ENCODE measurements at regions not wholly inside any gene's neighbourhood (a gene's known extent, or its start where the extent isn't known, plus 50 kb on each side); places are given as distances from the start of the nearest gene placed in this dataset.
A peak's percentile ranks its signal among the peaks of the same experiment; 100 is the strongest.

DNA sequence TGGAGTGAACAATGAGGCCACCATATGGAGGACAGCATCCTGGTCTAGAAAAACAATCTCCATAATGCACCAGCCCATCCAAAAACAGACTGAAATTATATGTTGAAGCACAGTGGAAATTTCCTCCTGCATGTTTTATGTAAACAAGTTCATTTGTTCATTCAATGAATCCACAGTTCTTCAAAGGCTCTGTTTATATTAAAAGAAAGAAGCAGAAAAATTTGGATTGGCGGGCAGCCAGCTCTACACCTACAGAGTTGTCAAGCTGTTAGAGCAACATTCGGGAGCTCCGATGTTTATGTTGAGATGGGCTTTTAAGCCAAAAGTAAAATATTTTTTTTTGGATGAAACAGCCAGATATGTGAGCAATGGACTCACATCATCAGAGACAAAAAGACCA, 395.3 kb upstream of the SULF2 start:
- no peak for TF ChIP-seq CTCF (conservative IDR thresholded peaks at IDR 0.05)
- no peaks in the 10 kb centered on the region for H3K27me3 Mint-ChIP-seq (ENCODE audit: low read depth)
- no peaks in the 10 kb centered on the region for H3K36me3 Mint-ChIP-seq (ENCODE audit: low read depth)
- no peak overlapping the region for H3K4me3 Mint-ChIP-seq
- peaks cover 40% of the 10 kb centered on the region for H3K4me1 Mint-ChIP-seq
- peaks cover 2% of the 10 kb centered on the region for H3K9me3 Mint-ChIP-seq
- no peak overlapping the region for H3K27ac Mint-ChIP-seq (ENCODE audit: unreplicated experiment)
- DNase-seq (ENCODE audit: low read depth, low spot score), result no peak

DNA sequence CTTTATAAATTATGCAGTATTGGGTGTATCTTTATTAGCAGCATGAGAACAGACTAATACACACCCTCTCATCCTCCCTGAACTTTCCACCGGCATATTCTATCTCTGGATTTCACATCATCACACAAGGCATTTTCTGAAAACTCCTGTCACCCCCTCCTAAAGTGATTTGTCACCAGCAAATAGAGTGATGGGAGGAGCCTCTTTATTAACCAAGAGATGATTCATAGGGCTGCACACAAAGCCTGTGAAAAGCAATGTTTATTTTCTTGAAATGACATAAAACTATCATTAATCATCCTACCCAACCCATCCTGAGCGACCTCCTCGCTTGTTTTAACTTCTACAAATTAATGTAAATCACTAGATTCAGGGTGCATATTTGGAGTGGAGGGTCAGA, 394.7 kb upstream of the SULF2 start:
- Mint-ChIP-seq H3K36me3 (ENCODE audit: low read depth) (no peaks in the 10 kb centered on the region), H3K9me3 (peaks cover 2% of the 10 kb centered on the region), H3K27me3 (ENCODE audit: low read depth) (no peaks in the 10 kb centered on the region), H3K4me1 (peaks cover 40% of the 10 kb centered on the region), H3K4me3 (no peak overlapping the region), H3K27ac (ENCODE audit: unreplicated experiment) (no peak overlapping the region)
- no peak for DNase-seq (ENCODE audit: low read depth, low spot score)
- no peak for TF ChIP-seq CTCF (conservative IDR thresholded peaks at IDR 0.05)

DNA sequence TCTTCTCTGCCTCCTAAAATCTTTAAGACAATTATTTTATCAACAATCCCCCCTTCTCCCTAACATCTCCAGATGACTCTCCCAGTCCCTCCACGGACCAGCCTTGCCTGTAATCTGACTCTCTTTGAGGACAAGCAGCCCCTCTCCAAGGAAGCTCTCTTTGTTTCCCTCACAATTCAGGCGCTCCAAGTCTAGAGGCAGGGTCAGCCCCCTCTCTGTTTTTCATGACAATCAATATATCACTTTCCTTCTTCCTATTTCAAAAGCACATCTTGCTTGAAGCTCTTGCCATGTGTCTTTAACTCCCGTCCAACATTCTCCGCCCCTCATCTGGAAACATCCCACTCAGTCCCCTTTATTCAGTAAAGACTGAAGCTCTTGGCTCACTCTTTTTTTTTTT, 393.4 kb upstream of the SULF2 start:
- peak; percentile 29 for DNase-seq (ENCODE audit: low read depth, low spot score)
- TF ChIP-seq CTCF (conservative IDR thresholded peaks at IDR 0.05), result no peak
- H3K27me3 Mint-ChIP-seq (ENCODE audit: low read depth), result no peaks in the 10 kb centered on the region
- peak overlapping the region; percentile 7 for H3K4me3 Mint-ChIP-seq
- peak overlapping the region; percentile 50 for H3K27ac Mint-ChIP-seq (ENCODE audit: unreplicated experiment)
- no peaks in the 10 kb centered on the region for H3K36me3 Mint-ChIP-seq (ENCODE audit: low read depth)
- peaks cover 40% of the 10 kb centered on the region for H3K4me1 Mint-ChIP-seq
- H3K9me3 Mint-ChIP-seq, result peaks cover 4% of the 10 kb centered on the region

GRCh38 chr20:48177058-48177457, 391.8 kb upstream of the SULF2 start:
- peaks cover 40% of the 10 kb centered on the region for H3K4me1 Mint-ChIP-seq
- DNase-seq (ENCODE audit: low read depth, low spot score), result no peak
- no peaks in the 10 kb centered on the region for H3K36me3 Mint-ChIP-seq (ENCODE audit: low read depth)
- peaks cover 5% of the 10 kb centered on the region for H3K9me3 Mint-ChIP-seq
- no peak for TF ChIP-seq CTCF (conservative IDR thresholded peaks at IDR 0.05)
- no peak overlapping the region for H3K4me3 Mint-ChIP-seq
- H3K27ac Mint-ChIP-seq (ENCODE audit: unreplicated experiment), result peak overlapping the region; percentile 63
- peaks cover 2% of the 10 kb centered on the region for H3K27me3 Mint-ChIP-seq (ENCODE audit: low read depth)

DNA sequence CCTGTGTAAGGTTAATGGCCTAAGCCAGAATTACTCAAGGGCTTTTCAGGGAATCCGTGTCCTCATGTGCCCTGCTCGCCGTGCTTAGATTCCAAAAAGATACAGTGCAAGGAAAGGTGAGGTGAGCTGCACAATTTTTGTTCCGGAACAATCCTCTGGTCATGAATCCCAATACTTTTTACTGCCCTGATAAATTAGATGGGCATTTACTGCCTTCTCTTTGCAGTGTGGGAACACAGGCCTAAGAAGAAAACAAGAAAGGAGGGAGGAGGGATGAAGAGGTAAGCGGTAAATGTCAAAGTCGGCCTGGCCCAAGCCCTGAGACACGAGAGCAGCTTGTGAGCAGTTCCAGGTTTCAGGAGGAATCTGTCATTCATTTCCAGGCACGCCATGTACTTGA, 390.9 kb upstream of the SULF2 start:
- no peak for DNase-seq (ENCODE audit: low read depth, low spot score)
- H3K9me3 Mint-ChIP-seq, result peaks cover 5% of the 10 kb centered on the region
- H3K27ac Mint-ChIP-seq (ENCODE audit: unreplicated experiment), result no peak overlapping the region
- no peak for TF ChIP-seq CTCF (conservative IDR thresholded peaks at IDR 0.05)
- H3K27me3 Mint-ChIP-seq (ENCODE audit: low read depth), result peaks cover 2% of the 10 kb centered on the region
- no peaks in the 10 kb centered on the region for H3K36me3 Mint-ChIP-seq (ENCODE audit: low read depth)
- H3K4me1 Mint-ChIP-seq, result peaks cover 47% of the 10 kb centered on the region
- H3K4me3 Mint-ChIP-seq, result no peak overlapping the region

GRCh38 chr20:48175261-48175660, 390.0 kb upstream of the SULF2 start:
- no peak for TF ChIP-seq CTCF (conservative IDR thresholded peaks at IDR 0.05)
- H3K36me3 Mint-ChIP-seq (ENCODE audit: low read depth), result no peaks in the 10 kb centered on the region
- H3K27ac Mint-ChIP-seq (ENCODE audit: unreplicated experiment), result no peak overlapping the region
- no peak overlapping the region for H3K4me3 Mint-ChIP-seq
- H3K9me3 Mint-ChIP-seq, result peaks cover 5% of the 10 kb centered on the region
- H3K27me3 Mint-ChIP-seq (ENCODE audit: low read depth), result peaks cover 2% of the 10 kb centered on the region
- peaks cover 43% of the 10 kb centered on the region for H3K4me1 Mint-ChIP-seq
- no peak for DNase-seq (ENCODE audit: low read depth, low spot score)
